WTC11 (cell line): ENCODE measurements at regions not wholly inside any gene's neighbourhood (a gene's known extent, or its start where the extent isn't known, plus 50 kb on each side); places are given as distances from the start of the nearest gene placed in this dataset.
"Not testable (repeated sequence)": the region's sequence is repeated elsewhere in the genome, so short reads cannot be mapped to it uniquely, and the experiment has no call there.

Source experiments
- ATAC-seq: fragments of 200-7000 bp; cut with Tn5 transposase; 2 replicates; pipeline ENCODE4 v1.10.0; 2021; ENCODE audit warnings: mild to moderate bottlenecking, moderate library complexity
- CTCF ChIA-PET: fragments of 300-600 bp; sonication (Branson Sonifier 250); formaldehyde crosslinking; loops from one replicate; lab custom pipeline; 2021; ENCODE audit warnings: antibody characterized with exemption; lab: Charles Lee
- POLR2A ChIA-PET: fragments of 350-600 bp; sonication (Branson Sonifier 250); formaldehyde crosslinking; loops from one replicate; lab custom pipeline; 2021; ENCODE audit warnings: antibody characterized with exemption; lab: Charles Lee
- DNase-seq: peaks from one replicate; pipeline ENCODE4 v3.0.0; 2021; ENCODE audit warnings: low spot score
- H3K27ac Mint-ChIP-seq: 2 replicates; pipeline ENCODE4 v1.8.0; 2021; ENCODE audit warnings: mixed read lengths
- H3K27me3 Mint-ChIP-seq: 2 replicates; pipeline ENCODE4 v1.8.0; 2021; ENCODE audit warnings: low read depth, mild to moderate bottlenecking, moderate library complexity, mixed read lengths
- H3K36me3 Mint-ChIP-seq: 2 replicates; pipeline ENCODE4 v1.8.0; 2021; ENCODE audit warnings: mixed read lengths
- H3K4me1 Mint-ChIP-seq: 2 replicates; pipeline ENCODE4 v1.8.0; 2022; ENCODE audit warnings: mixed read lengths
- H3K4me3 Mint-ChIP-seq: 2 replicates; pipeline ENCODE4 v1.8.0; 2021; ENCODE audit warnings: mild to moderate bottlenecking, moderate library complexity, mixed read lengths
- H3K9me3 Mint-ChIP-seq: 2 replicates; pipeline ENCODE4 v1.8.0; 2021; ENCODE audit warnings: mixed read lengths
- ATF2 ChIP-seq: sonication (generic); formaldehyde crosslinking; IDR thresholded peaks from 2 replicates; pipeline ENCODE4 v1.8.1; 2022; ENCODE audit warnings: low read depth, missing genetic modification reagents, borderline replicate concordance
- ATF3 ChIP-seq: sonication (generic); formaldehyde crosslinking; conservative IDR thresholded peaks from 2 replicates; pipeline ENCODE4 v1.8.1; 2022; ENCODE audit warnings: mild to moderate bottlenecking, missing genetic modification reagents
- CREB1 ChIP-seq: sonication (generic); formaldehyde crosslinking; IDR thresholded peaks from 2 replicates; pipeline ENCODE4 v1.8.0; 2023; ENCODE audit warnings: mild to moderate bottlenecking, missing genetic modification reagents
- CTCF ChIP-seq: fragments of 200-600 bp; IDR thresholded peaks from 2 replicates; pipeline ENCODE4 v1.8.0; 2022; ENCODE audit warnings: antibody characterized with exemption
- E2F5 ChIP-seq: sonication (generic); formaldehyde crosslinking; IDR thresholded peaks from 2 replicates; pipeline ENCODE4 v1.8.1; 2022; ENCODE audit warnings: mild to moderate bottlenecking, moderate library complexity, missing genetic modification reagents
- HMGXB4 ChIP-seq: sonication (generic); formaldehyde crosslinking; IDR thresholded peaks from 2 replicates; pipeline ENCODE4 v1.8.1; 2023; ENCODE audit warnings: mild to moderate bottlenecking, moderate library complexity, missing genetic modification reagents
- NR3C1 ChIP-seq: sonication (generic); formaldehyde crosslinking; conservative IDR thresholded peaks from 2 replicates; pipeline ENCODE4 v1.8.1; 2023; ENCODE audit warnings: low read depth, mild to moderate bottlenecking, missing genetic modification reagents
- PREB ChIP-seq: sonication (generic); formaldehyde crosslinking; IDR thresholded peaks from 2 replicates; pipeline ENCODE4 v1.8.1; 2022; ENCODE audit warnings: mild to moderate bottlenecking, missing genetic modification reagents, moderate library complexity, borderline replicate concordance
- ZNF232 ChIP-seq: sonication (generic); formaldehyde crosslinking; IDR thresholded peaks from 2 replicates; pipeline ENCODE4 v1.8.0; 2022; ENCODE audit warnings: mild to moderate bottlenecking, missing genetic modification reagents
- ZNF416 ChIP-seq: fragments of 250-450 bp; sonication (Bioruptor Pico); IDR thresholded peaks from 2 replicates; pipeline ENCODE4 v1.9.0; 2021; ENCODE audit warnings: mild to moderate bottlenecking, inconsistent platforms
- ZNF512 ChIP-seq: sonication (generic); formaldehyde crosslinking; IDR thresholded peaks from 2 replicates; pipeline ENCODE4 v1.8.1; 2022; ENCODE audit warnings: missing genetic modification reagents, borderline replicate concordance
- ZNF671 ChIP-seq: fragments of 250-450 bp; sonication (Bioruptor Pico); IDR thresholded peaks from 2 replicates; pipeline ENCODE4 v1.8.0; 2021; ENCODE audit warnings: mild to moderate bottlenecking

GRCh38 chr3:8173892-8174291, 327.7 kb upstream of the LMCD1 start:
- CTCF ChIA-PET, result no interaction called here
- no peak for TF ChIP-seq ATF3 (CRISPR knock-in tag)
- TF ChIP-seq CTCF, result no peak
- no peak for TF ChIP-seq HMGXB4 (CRISPR knock-in tag)
- no peak for TF ChIP-seq ATF2 (CRISPR knock-in tag)
- TF ChIP-seq E2F5, result no peak
- TF ChIP-seq ZNF512, result no peak
- TF ChIP-seq PREB (CRISPR knock-in tag), result no peak
- TF ChIP-seq ZNF416 (CRISPR knock-in tag), result no peak
- TF ChIP-seq NR3C1 (CRISPR knock-in tag), result no peak
- no peak for TF ChIP-seq ZNF671
- TF ChIP-seq CREB1 (CRISPR knock-in tag), result no peak
- TF ChIP-seq ZNF232 (CRISPR knock-in tag), result no peak
- Mint-ChIP-seq H3K27ac (no peak overlapping the region), H3K4me1 (peaks cover 30% of the 10 kb centered on the region), H3K9me3 (peaks cover 6% of the 10 kb centered on the region; the same call in 1 of the 2 replicates), H3K36me3 (peaks cover 5% of the 10 kb centered on the region; the same call in 1 of the 2 replicates), H3K4me3 (no peak overlapping the region), H3K27me3 (no peaks in the 10 kb centered on the region)
- DNase-seq, result no peak
- POLR2A ChIA-PET, result no interaction called here
- no peak for ATAC-seq

- H3K36me3 Mint-ChIP-seq, H3K9me3 Mint-ChIP-seq, ATAC-seq, POLR2A ChIA-PET, DNase-seq, H3K27me3 Mint-ChIP-seq: not testable (repeated sequence)
- CTCF ChIA-PET, result interaction anchor here (0.9 kb wide), 1 partner anchor 63 kb away, joined by 5 read pairs; no protein-coding TSS in a partner anchor
- Mint-ChIP-seq H3K4me1 (peaks cover 39% of the 10 kb centered on the region), H3K4me3 (peak overlapping the region; percentile 41), H3K27ac (peak overlapping the region; percentile 87; the same call in 1 of the 2 replicates)
Observed at GRCh38 chr3:8176759-8177483, 324.7 kb upstream of the LMCD1 start.

- peaks cover 51% of the 10 kb centered on the region for H3K4me1 Mint-ChIP-seq
- CTCF ChIA-PET, result interaction anchor here (0.7 kb wide), 1 partner anchor 61 kb away, joined by 3 read pairs; no protein-coding TSS in a partner anchor
Observed at GRCh38 chr3:8178516-8178915, 323.1 kb upstream of the LMCD1 start.

More at GRCh38 chr3:8178516-8178915, 323.1 kb upstream of the LMCD1 start:
- POLR2A ChIA-PET, ATAC-seq, H3K9me3 Mint-ChIP-seq, DNase-seq, H3K27me3 Mint-ChIP-seq, H3K36me3 Mint-ChIP-seq: not testable (repeated sequence)
- H3K4me3 Mint-ChIP-seq, result peak overlapping the region; percentile 41
- peak overlapping the region; percentile 50; the same call in 1 of the 2 replicates for H3K27ac Mint-ChIP-seq
